K562 (cell line): ENCODE measurements at regions not wholly inside any gene's neighbourhood (a gene's known extent, or its start where the extent isn't known, plus 50 kb on each side); places are given as distances from the start of the nearest gene placed in this dataset.

Experiments
- CAMTA2 ChIP-seq: fragments of 250-450 bp; sonication (Bioruptor Pico); conservative IDR thresholded peaks from 2 replicates; pipeline ENCODE4 v1.5.1; 2022
- E2F3 ChIP-seq: fragments of 250-450 bp; sonication (Bioruptor Pico); IDR thresholded peaks from 2 replicates; pipeline ENCODE4 v1.4.0; 2020; ENCODE audit warnings: mild to moderate bottlenecking
- LCOR ChIP-seq: sonication (generic); formaldehyde crosslinking; IDR thresholded peaks from 2 replicates; pipeline ENCODE4 v1.8.0; 2022; ENCODE audit warnings: mild to moderate bottlenecking, missing genetic modification reagents
- MLX ChIP-seq, 2 experiments: fragments of 450-650 bp in 1 of 2; sonication (generic) in 1 of 2; formaldehyde crosslinking; conservative IDR thresholded peaks; 2 replicates each; pipeline versions ENCODE4 v1.4.0 to v1.8.1; 2020 to 2022; ENCODE audit warnings: mild to moderate bottlenecking in 1 of 2, missing genetic modification reagents in 1 of 2
- SPI1 ChIP-seq: IDR thresholded peaks from 2 replicates; pipeline ENCODE4 v1.6.1; 2011; ENCODE audit warnings: low read depth, low read length, control low read depth, borderline replicate concordance
- TF ChIP-seq, protein P1 (sequence below): sonication (generic); formaldehyde crosslinking; IDR thresholded peaks from 2 replicates; pipeline ENCODE4 v1.8.0; 2022; ENCODE audit warnings: mild to moderate bottlenecking, missing genetic modification reagents

DNA sequence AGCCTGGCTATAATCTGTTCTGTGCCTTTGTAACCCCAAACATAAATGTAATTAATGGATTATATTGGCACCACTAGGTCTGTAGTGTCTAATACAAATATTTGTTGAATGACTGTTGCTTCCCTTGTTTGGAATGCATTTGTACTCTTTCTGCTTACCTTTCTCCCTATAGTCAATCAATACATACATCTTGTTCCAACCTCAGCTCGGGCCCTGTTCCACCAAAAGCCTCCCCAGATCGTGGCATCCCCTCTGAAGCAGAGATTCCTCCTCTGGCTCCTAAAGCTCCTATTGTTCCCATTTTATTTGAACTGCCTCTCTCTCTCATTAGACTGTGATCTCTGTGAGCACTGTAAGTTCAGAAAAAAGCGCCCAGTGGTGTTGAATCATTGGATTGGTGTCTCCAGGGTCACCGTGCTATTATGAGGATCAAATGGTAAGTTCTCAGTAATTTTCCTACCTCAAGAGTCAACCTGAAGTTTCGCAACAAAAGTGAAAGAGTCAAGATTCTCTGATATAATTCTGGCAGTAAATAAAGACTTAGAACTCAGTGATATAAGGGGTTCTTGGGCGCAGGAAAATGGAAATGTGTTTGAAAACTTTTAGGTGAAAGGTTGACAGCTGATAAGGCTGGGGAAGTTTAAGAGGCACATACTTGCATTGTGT is 151.5 kb downstream of the KLF5 start (continued):
- TF ChIP-seq LCOR (no peak), CAMTA2 (no peak), MLX (CRISPR knock-in tag; conservative IDR thresholded peaks at IDR 0.05) (no peak), SPI1 (no peak), E2F3 (CRISPR knock-in tag) (no peak)
- TF ChIP-seq, protein P1, sequence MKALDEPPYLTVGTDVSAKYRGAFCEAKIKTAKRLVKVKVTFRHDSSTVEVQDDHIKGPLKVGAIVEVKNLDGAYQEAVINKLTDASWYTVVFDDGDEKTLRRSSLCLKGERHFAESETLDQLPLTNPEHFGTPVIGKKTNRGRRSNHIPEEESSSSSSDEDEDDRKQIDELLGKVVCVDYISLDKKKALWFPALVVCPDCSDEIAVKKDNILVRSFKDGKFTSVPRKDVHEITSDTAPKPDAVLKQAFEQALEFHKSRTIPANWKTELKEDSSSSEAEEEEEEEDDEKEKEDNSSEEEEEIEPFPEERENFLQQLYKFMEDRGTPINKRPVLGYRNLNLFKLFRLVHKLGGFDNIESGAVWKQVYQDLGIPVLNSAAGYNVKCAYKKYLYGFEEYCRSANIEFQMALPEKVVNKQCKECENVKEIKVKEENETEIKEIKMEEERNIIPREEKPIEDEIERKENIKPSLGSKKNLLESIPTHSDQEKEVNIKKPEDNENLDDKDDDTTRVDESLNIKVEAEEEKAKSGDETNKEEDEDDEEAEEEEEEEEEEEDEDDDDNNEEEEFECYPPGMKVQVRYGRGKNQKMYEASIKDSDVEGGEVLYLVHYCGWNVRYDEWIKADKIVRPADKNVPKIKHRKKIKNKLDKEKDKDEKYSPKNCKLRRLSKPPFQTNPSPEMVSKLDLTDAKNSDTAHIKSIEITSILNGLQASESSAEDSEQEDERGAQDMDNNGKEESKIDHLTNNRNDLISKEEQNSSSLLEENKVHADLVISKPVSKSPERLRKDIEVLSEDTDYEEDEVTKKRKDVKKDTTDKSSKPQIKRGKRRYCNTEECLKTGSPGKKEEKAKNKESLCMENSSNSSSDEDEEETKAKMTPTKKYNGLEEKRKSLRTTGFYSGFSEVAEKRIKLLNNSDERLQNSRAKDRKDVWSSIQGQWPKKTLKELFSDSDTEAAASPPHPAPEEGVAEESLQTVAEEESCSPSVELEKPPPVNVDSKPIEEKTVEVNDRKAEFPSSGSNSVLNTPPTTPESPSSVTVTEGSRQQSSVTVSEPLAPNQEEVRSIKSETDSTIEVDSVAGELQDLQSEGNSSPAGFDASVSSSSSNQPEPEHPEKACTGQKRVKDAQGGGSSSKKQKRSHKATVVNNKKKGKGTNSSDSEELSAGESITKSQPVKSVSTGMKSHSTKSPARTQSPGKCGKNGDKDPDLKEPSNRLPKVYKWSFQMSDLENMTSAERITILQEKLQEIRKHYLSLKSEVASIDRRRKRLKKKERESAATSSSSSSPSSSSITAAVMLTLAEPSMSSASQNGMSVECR (CRISPR knock-in tag), result no peak
